ENCODE measurements at regions not wholly inside any gene's neighbourhood (a gene's known extent, or its start where the extent isn't known, plus 50 kb on each side); places are given as distances from the start of the nearest gene placed in this dataset.
A peak's percentile ranks its signal among the peaks of the same experiment; 100 is the strongest.

GRCh38 chr1:38486085-38486484 lies 373.5 kb downstream of the RRAGC start (continued):
- no peak for TF ChIP-seq ZNF462 (CRISPR knock-in tag; IDR thresholded peaks at IDR 0.05)
- TF ChIP-seq CREB1 (CRISPR knock-in tag; IDR thresholded peaks at IDR 0.05; ENCODE audit: low read depth): no peak
- 0 out of 2 replicates have a peak, but pooled peaks have one; percentile 16 for TF ChIP-seq NANOG (IDR thresholded peaks at IDR 0.05; ENCODE audit: borderline replicate concordance)
- no peak for TF ChIP-seq EZH2 (IDR thresholded peaks at IDR 0.05; ENCODE audit: low read depth, unreplicated experiment)

GRCh38 chr1:38481871-38482826 lies 377.4 kb downstream of the RRAGC start:
- Histone ChIP-seq H3K27me3 (ENCODE audit: insufficient read depth) (peaks cover 10% of the 10 kb centered on the region; the same call in 1 of the 2 replicates), H3K4me2 (no peak overlapping the region), H3K9me2 (ENCODE audit: insufficient read depth) (no peaks in the 10 kb centered on the region), H3K4me3 (no peak overlapping the region), H4K20me1 (replicated peaks; ENCODE audit: insufficient read depth) (no peaks in the 10 kb centered on the region), H3K27ac (ENCODE audit: low read depth) (no peak overlapping the region), H2AFZ (no peak overlapping the region), H3F3A (replicated peaks; ENCODE audit: low read depth) (no peaks in the 10 kb centered on the region; the same call in 1 of the 2 replicates), H3K79me2 (replicated peaks; ENCODE audit: insufficient read depth) (no peaks in the 10 kb centered on the region), H3K36me3 (ENCODE audit: insufficient read depth) (peaks cover 4% of the 10 kb centered on the region; the same call in 1 of the 2 replicates), H3K4me1 (ENCODE audit: insufficient read depth) (peaks cover 30% of the 10 kb centered on the region)
- no peak for ATAC-seq
- Mint-ChIP-seq H3K36me3 (ENCODE audit: low read depth) (peaks cover 20% of the 10 kb centered on the region), H3K4me3 (no peak overlapping the region), H3K27ac (no peak overlapping the region), H3K27me3 (ENCODE audit: insufficient read depth, low read depth, poor library complexity) (peaks cover 10% of the 10 kb centered on the region), H3K4me1 (peaks cover 38% of the 10 kb centered on the region), H3K9me3 (peaks cover 20% of the 10 kb centered on the region)
- no peak for DNase-seq (ENCODE audit: low spot score)
- TF ChIP-seq ZNF114 (CRISPR knock-in tag; IDR thresholded peaks at IDR 0.05) (no peak), POLR2AphosphoS5 (IDR thresholded peaks at IDR 0.05; ENCODE audit: low read depth) (no peak), NANOG (IDR thresholded peaks at IDR 0.05; ENCODE audit: borderline replicate concordance) (no peak), EZH2phosphoT487 (IDR thresholded peaks at IDR 0.05; ENCODE audit: unreplicated experiment) (no peak), ETS1 (IDR thresholded peaks at IDR 0.05) (no peak), REST (IDR thresholded peaks at IDR 0.05; ENCODE audit: unreplicated experiment) (no peak), JUNB (IDR thresholded peaks at IDR 0.05; ENCODE audit: unreplicated experiment) (no peak)

Data from GM23338 (cell line).